Kidney tubule cell (primary cell): ENCODE measurements at regions not wholly inside any gene's neighbourhood (a gene's known extent, or its start where the extent isn't known, plus 50 kb on each side); places are given as distances from the start of the nearest gene placed in this dataset.
"Not testable (repeated sequence)": the region's sequence is repeated elsewhere in the genome, so short reads cannot be mapped to it uniquely, and the experiment has no call there.

Experiments
- DNase-seq: peaks from one replicate; pipeline ENCODE4 v3.0.0-alpha.2; 2018; ENCODE audit warnings: low spot score

GRCh38 chr12:89154743-89155499, 197.4 kb downstream of the DUSP6 start:
- no peak for DNase-seq

- DNase-seq, result no peak
Observed at GRCh38 chr12:89153341-89153740, 199.0 kb downstream of the DUSP6 start.

- no peak for DNase-seq
Observed at GRCh38 chr12:89151536-89151935, 200.8 kb downstream of the DUSP6 start.

GRCh38 chr12:89150789-89151188, 201.5 kb downstream of the DUSP6 start:
- not testable (repeated sequence) for DNase-seq

- no peak for DNase-seq
Observed at GRCh38 chr12:89140602-89141238, 211.6 kb downstream of the DUSP6 start.

- DNase-seq, result no peak
Observed at GRCh38 chr12:89140141-89140540, 212.2 kb downstream of the DUSP6 start.

GRCh38 chr12:89139390-89139789, 212.9 kb downstream of the DUSP6 start:
- DNase-seq, result no peak

GRCh38 chr12:89138048-89138852, 214.1 kb downstream of the DUSP6 start:
- DNase-seq, result peak; percentile 26

GRCh38 chr12:89135976-89136634, 216.2 kb downstream of the DUSP6 start:
- peak; percentile 65 for DNase-seq

- DNase-seq, result no peak
Observed at GRCh38 chr12:89134213-89134770, 218.0 kb downstream of the DUSP6 start.

- no peak for DNase-seq
Observed at GRCh38 chr12:89129167-89129870, 223.0 kb downstream of the DUSP6 start.

GRCh38 chr12:89126712-89127111, 225.6 kb downstream of the DUSP6 start:
- peak; percentile 70 for DNase-seq

- no peak for DNase-seq
Observed at GRCh38 chr12:89122852-89123251, 229.4 kb downstream of the DUSP6 start.

GRCh38 chr12:89117448-89118034, 234.8 kb downstream of the DUSP6 start:
- peak; percentile 76 for DNase-seq

GRCh38 chr12:89111964-89112363, 240.3 kb downstream of the DUSP6 start:
- no peak for DNase-seq

- DNase-seq, result no peak
Observed at GRCh38 chr12:89108265-89108664, 244.0 kb downstream of the DUSP6 start.

- DNase-seq, result no peak
Observed at GRCh38 chr12:89106950-89107349, 245.4 kb downstream of the DUSP6 start.

GRCh38 chr12:89105243-89105642, 247.1 kb downstream of the DUSP6 start:
- DNase-seq, result no peak

- DNase-seq, result no peak
Observed at GRCh38 chr12:89103831-89104230, 248.5 kb downstream of the DUSP6 start.

- DNase-seq, result no peak
Observed at GRCh38 chr12:89101440-89101839, 250.9 kb downstream of the DUSP6 start.
